ENCODE measurements at regions not wholly inside any gene's neighbourhood (a gene's known extent, or its start where the extent isn't known, plus 50 kb on each side); places are given as distances from the start of the nearest gene placed in this dataset.

GRCh38 chr14:53622447-53622846 lies 334.2 kb downstream of the BMP4 start:
- FAIRE-seq (no peak), DNase-seq (ENCODE audit: extremely low read depth in 1 of 4, low spot score in 3 of 4) (no peak), ATAC-seq (no peak)
- 2% methylated on average over 3 of the region's 3 CpGs for WGBS (ENCODE audit: insufficient coverage, low coverage, missing lambda C conversion rate)
- Histone ChIP-seq H3K4me1 (replicated peaks in 1 of 2; ENCODE audit: control insufficient read depth in 2 of 2, insufficient read depth in 2 of 2, low read length in 2 of 2) (no peaks in the 10 kb centered on the region), H4K20me1 (replicated peaks; ENCODE audit: control insufficient read depth, insufficient read depth, low read length) (no peaks in the 10 kb centered on the region), H3K4me3 (no peak overlapping the region), H2AFZ (ENCODE audit: low read depth, low read length) (no peak overlapping the region), H3K79me2 (ENCODE audit: control insufficient read depth, insufficient read depth, low read length) (no peaks in the 10 kb centered on the region), H3K27ac (ENCODE audit: extremely low read depth, low read depth, low read length) (no peak overlapping the region), H3K9me3 (replicated peaks; ENCODE audit: control insufficient read depth, insufficient read depth, low read depth, low read length) (no peaks in the 10 kb centered on the region), H3K4me2 (ENCODE audit: insufficient read depth, low read length) (no peak overlapping the region), H3K9ac (ENCODE audit: insufficient read depth in 1 of 2, low read depth in 2 of 2, low read length in 2 of 2) (no peak overlapping the region), H3K9me1 (ENCODE audit: control insufficient read depth, insufficient read depth, low read length) (no peaks in the 10 kb centered on the region), H3K27me3 (ENCODE audit: control insufficient read depth in 2 of 2, insufficient read depth in 2 of 2, low read length in 2 of 2) (no peaks in the 10 kb centered on the region), H3K36me3 (ENCODE audit: control insufficient read depth, insufficient read depth, low read length) (no peaks in the 10 kb centered on the region)
- intact Hi-C loops (cut with micrococcal nuclease) (no loop called here), in situ Hi-C loops (cut with MboI) (no loop called here)
- BruUV-seq (replicated peaks) = no TSS peak
- ChIA-PET CTCF (ENCODE audit: low intra/inter-chr PET ratio) (no interaction called here), POLR2A (no interaction called here)
- no peak for TF ChIP-seq FUS (optimal IDR thresholded peaks at IDR 0.05; ENCODE audit: low read depth, low read length)
- TF ChIP-seq SMARCE1 (IDR thresholded peaks at IDR 0.05) = no peak
- TF ChIP-seq, protein P1, sequence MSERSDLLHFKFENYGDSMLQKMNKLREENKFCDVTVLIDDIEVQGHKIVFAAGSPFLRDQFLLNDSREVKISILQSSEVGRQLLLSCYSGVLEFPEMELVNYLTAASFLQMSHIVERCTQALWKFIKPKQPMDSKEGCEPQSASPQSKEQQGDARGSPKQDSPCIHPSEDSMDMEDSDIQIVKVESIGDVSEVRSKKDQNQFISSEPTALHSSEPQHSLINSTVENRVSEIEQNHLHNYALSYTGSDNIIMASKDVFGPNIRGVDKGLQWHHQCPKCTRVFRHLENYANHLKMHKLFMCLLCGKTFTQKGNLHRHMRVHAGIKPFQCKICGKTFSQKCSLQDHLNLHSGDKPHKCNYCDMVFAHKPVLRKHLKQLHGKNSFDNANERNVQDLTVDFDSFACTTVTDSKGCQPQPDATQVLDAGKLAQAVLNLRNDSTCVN (CRISPR knock-in tag; IDR thresholded peaks at IDR 0.05) = no peak
- TF ChIP-seq ZNF780A (CRISPR knock-in tag; IDR thresholded peaks at IDR 0.05) = no peak
- TF ChIP-seq ZNF280A (IDR thresholded peaks at IDR 0.05; ENCODE audit: low read depth, partially characterized antibody) = no peak
- no peak for TF ChIP-seq FOXA1 (IDR thresholded peaks at IDR 0.05; ENCODE audit: borderline replicate concordance)
- TF ChIP-seq ZSCAN29 (IDR thresholded peaks at IDR 0.05) = no peak
- TF ChIP-seq, protein P2, sequence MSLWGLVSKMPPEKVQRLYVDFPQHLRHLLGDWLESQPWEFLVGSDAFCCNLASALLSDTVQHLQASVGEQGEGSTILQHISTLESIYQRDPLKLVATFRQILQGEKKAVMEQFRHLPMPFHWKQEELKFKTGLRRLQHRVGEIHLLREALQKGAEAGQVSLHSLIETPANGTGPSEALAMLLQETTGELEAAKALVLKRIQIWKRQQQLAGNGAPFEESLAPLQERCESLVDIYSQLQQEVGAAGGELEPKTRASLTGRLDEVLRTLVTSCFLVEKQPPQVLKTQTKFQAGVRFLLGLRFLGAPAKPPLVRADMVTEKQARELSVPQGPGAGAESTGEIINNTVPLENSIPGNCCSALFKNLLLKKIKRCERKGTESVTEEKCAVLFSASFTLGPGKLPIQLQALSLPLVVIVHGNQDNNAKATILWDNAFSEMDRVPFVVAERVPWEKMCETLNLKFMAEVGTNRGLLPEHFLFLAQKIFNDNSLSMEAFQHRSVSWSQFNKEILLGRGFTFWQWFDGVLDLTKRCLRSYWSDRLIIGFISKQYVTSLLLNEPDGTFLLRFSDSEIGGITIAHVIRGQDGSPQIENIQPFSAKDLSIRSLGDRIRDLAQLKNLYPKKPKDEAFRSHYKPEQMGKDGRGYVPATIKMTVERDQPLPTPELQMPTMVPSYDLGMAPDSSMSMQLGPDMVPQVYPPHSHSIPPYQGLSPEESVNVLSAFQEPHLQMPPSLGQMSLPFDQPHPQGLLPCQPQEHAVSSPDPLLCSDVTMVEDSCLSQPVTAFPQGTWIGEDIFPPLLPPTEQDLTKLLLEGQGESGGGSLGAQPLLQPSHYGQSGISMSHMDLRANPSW (CRISPR knock-in tag; IDR thresholded peaks at IDR 0.05) = no peak
- no peak for TF ChIP-seq CC2D1A (IDR thresholded peaks at IDR 0.05)
- TF ChIP-seq RHOXF2B (CRISPR knock-in tag; conservative IDR thresholded peaks at IDR 0.05) = no peak
- TF ChIP-seq ZBTB1 (CRISPR knock-in tag; IDR thresholded peaks at IDR 0.05; ENCODE audit: borderline replicate concordance, low read depth) = no peak
- TF ChIP-seq ZNF277 (CRISPR knock-in tag; IDR thresholded peaks at IDR 0.05; ENCODE audit: borderline replicate concordance) = no peak
- TF ChIP-seq MED1 (CRISPR knock-in tag; IDR thresholded peaks at IDR 0.05; ENCODE audit: borderline replicate concordance) = no peak
- no peak for TF ChIP-seq POLR3G (IDR thresholded peaks at IDR 0.05; ENCODE audit: extremely low read depth, insufficient read length, insufficient replicate concordance)
- no peak for TF ChIP-seq ETV6 (IDR thresholded peaks at IDR 0.05; ENCODE audit: borderline replicate concordance in 1 of 2, low read depth in 2 of 2, low read length in 1 of 2)
- TF ChIP-seq ETV6 (CRISPR knock-in tag; IDR thresholded peaks at IDR 0.05; ENCODE audit: borderline replicate concordance) = no peak
- no peak for TF ChIP-seq CREB1 (IDR thresholded peaks at IDR 0.05)
- no peak for TF ChIP-seq CREB1 (CRISPR knock-in tag; IDR thresholded peaks at IDR 0.05)
- no peak for TF ChIP-seq RFX7 (CRISPR knock-in tag; IDR thresholded peaks at IDR 0.05)
- no peak for TF ChIP-seq THRAP3 (IDR thresholded peaks at IDR 0.05; ENCODE audit: borderline replicate concordance)
